Hematopoietic multipotent progenitor cell (in vitro differentiated cells): ENCODE measurements at regions not wholly inside any gene's neighbourhood (a gene's known extent, or its start where the extent isn't known, plus 50 kb on each side); places are given as distances from the start of the nearest gene placed in this dataset.
A peak's percentile ranks its signal among the peaks of the same experiment; 100 is the strongest.

Experiments
- DNase-seq, 3 donors: peaks; one replicate each; pipeline ENCODE4 v3.0.0-alpha.2; 2011 to 2015; ENCODE audit warnings: low read depth in 2 of 3, low spot score in 2 of 3

DNA sequence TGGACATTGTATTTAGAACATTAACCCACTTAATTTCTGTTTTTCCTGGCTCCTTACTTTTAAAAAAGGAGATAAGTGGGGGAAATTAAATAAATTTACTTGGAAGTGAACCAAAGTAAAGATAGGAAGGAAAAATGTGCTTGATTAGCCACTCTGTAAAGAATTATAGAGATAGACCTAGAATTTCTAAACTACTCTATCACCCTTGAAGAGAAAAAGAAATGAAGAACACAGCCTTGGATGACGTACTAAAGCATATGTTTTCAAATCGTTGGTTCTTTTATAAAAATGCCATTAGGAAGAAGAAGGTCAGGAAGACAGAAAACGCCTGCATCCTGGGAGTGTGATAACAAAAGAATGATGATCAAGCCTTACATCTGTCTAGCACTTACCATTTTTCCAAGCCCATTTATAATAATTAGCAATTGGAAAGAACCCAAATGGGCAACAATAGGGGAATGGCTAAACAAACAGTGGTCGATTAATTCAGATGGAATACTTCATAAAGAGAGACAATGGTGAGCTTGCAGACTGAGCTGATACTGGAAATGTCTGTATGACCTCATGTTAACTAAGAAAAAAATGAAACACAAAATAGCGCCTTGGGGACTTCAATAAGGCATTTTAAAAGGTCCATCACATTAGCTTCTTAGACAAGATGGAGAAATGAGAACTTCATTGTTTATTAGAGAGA is 81.0 kb upstream of the LRRC55 start:
- DNase-seq: no peak

- no peak for DNase-seq
Measured at GRCh38 chr11:57103899-57104605, 77.7 kb upstream of the LRRC55 start.

DNA sequence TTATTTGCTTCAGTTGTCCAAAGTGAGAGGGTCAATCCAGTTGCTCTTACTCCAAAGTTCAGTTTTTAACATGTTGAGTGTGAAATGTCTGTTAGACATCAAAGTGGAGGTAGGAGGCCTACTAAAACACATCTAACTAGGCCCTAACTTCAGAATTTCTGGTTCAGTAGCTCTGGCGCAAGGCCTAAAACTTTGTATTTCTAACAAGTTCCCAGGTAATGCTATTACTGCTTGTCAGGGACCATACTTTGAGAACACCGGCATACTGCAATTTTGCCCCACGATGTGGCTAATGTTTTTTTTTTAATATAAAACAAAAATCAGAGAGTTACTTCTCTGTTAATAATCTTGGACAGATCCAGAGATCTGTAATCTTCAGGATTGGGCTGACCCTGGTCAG is 72.4 kb upstream of the LRRC55 start:
- DNase-seq: no peak

- no peak for DNase-seq
Measured at GRCh38 chr11:57111619-57112018, 70.1 kb upstream of the LRRC55 start.

DNA sequence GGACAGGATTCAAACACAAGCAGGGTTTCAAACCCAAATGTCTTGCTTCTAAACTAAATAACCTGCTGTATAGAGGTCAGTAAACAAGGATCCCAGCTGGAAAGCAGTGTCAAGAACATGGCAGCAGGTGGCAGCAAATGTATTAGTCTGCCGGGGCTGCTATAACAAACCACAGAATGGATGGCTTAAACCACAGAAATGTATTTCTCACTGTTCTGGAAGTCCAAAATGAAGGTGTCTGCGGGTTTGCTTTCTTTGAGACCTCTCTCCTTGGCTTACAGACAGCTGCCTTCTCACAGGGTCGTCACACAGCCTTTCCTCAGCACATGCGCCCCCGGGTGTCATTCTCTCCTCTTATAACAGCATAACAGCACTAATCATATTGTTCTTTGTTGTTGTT is 65.1 kb upstream of the LRRC55 start:
- DNase-seq: peak in 2 of 3 donors; percentile 33 to 61

DNA sequence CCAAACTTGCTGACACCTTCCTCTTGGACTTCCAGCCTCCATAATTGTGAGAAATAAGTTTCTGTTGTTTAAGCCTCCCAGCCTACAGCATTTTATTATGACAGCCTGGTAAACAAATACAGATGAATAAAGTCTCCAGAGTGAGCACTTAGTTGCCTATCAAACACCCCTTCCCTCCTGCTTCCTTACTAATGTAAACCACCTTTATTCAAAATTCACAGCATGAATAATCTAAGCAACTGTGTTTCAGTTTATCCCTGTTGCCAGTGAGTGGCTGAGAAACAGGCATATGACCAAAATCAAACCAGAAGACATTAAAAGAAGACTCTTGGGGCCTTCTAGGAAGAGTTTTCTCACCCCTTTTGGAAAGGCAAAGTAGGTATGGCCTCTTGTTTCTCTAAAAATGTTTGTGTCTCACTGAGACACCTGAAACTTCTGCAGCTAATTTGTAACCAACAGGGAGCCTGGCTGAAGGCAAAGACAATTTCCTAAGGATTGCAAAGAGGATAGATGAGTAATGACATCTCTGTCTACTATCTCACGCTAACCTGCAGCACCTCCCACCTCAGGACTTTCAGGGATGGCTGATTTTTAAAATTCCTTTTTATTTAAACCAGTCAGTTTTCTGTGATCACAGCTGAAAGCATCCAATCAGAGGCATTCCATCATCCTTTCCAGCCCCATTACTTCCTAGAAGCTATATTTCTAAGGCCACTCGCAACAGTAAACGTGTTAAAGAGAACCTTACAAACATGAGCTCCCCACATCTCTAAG is 61.4 kb upstream of the LRRC55 start:
- DNase-seq: no peak

- DNase-seq: no peak
Measured at GRCh38 chr11:57121996-57122395, 59.8 kb upstream of the LRRC55 start.

DNA sequence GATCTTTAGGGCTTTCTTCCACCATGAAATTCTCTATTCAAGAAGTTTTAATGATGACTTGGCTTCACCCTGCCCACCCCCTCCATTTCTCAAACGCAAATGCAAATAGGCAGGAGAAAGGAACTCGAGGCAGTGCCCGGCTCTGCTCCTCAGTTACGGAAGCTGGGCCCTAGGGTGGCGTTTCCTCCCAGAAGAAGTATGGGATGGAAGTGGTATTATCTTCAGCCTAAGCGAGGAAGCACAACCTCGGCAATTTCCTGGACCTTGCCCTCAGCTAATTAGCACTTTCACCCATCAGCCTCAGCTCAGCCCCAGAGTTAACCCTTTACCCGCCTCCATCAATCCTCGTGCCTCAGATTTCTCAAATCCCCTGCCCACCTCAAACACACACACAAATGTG is 58.2 kb upstream of the LRRC55 start:
- DNase-seq: no peak

DNA sequence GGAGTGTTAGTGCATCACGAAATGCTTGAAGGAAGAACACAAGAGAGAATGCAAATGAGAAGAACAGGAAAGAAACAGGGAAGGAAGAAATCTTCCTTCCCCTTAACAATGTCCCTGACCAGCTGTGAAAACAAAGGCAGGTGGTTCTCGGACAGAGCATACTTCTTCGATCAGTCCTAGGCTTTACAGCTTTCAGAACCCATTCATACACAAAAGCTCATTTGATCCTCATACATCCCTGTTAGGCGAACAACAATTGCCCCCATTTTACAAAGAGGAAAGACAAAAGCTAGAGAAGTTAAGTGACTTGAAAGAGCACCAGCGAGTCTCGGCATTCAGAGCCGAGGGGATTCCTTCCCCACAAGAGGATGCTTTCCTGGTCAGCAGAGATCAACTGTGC is 57.2 kb upstream of the LRRC55 start:
- no peak for DNase-seq

GRCh38 chr11:57124917-57125316 is 56.8 kb upstream of the LRRC55 start:
- DNase-seq: no peak

GRCh38 chr11:57126766-57127400 is 54.9 kb upstream of the LRRC55 start:
- no peak for DNase-seq

- no peak for DNase-seq
Measured at GRCh38 chr11:57131080-57131790, 50.5 kb upstream of the LRRC55 start.
